ENCODE measurements at regions not wholly inside any gene's neighbourhood (a gene's known extent, or its start where the extent isn't known, plus 50 kb on each side); places are given as distances from the start of the nearest gene placed in this dataset.
"Not testable (repeated sequence)": the region's sequence is repeated elsewhere in the genome, so short reads cannot be mapped to it uniquely, and the experiment has no call there.

GRCh38 chr2:21353879-21354679 is 230.3 kb downstream of the TDRD15 start:
- ATAC-seq: no peak

- no peak for ATAC-seq
Observed at GRCh38 chr2:21356086-21356856, 232.5 kb downstream of the TDRD15 start.

GRCh38 chr2:21356857-21357255 is 233.1 kb downstream of the TDRD15 start:
- no peak for ATAC-seq

GRCh38 chr2:21358976-21359375 is 235.2 kb downstream of the TDRD15 start:
- no peak for ATAC-seq

- ATAC-seq: no peak
Observed at GRCh38 chr2:21361384-21361783, 237.6 kb downstream of the TDRD15 start.

- ATAC-seq: no peak
Observed at GRCh38 chr2:21361957-21362486, 238.3 kb downstream of the TDRD15 start.

GRCh38 chr2:21363364-21363763 is 239.6 kb downstream of the TDRD15 start:
- no peak for ATAC-seq

- ATAC-seq: no peak
Observed at GRCh38 chr2:21367421-21367820, 243.7 kb downstream of the TDRD15 start.

GRCh38 chr2:21369787-21370186 is 246.0 kb downstream of the TDRD15 start:
- ATAC-seq: no peak

GRCh38 chr2:21371499-21372003 is 247.8 kb downstream of the TDRD15 start:
- no peak for ATAC-seq

- no peak for ATAC-seq
Observed at GRCh38 chr2:21372654-21373053, 248.9 kb downstream of the TDRD15 start.

GRCh38 chr2:21376864-21377263 is 253.1 kb downstream of the TDRD15 start:
- no peak for ATAC-seq

- no peak for ATAC-seq
Observed at GRCh38 chr2:21379140-21379539, 255.4 kb downstream of the TDRD15 start.

- ATAC-seq: not testable (repeated sequence)
Observed at GRCh38 chr2:21379668-21380067, 255.9 kb downstream of the TDRD15 start.

GRCh38 chr2:21381421-21381820 is 257.7 kb downstream of the TDRD15 start:
- no peak for ATAC-seq

GRCh38 chr2:21382701-21383520 is 259.1 kb downstream of the TDRD15 start:
- ATAC-seq: no peak

- no peak for ATAC-seq
Observed at GRCh38 chr2:21386666-21387065, 262.9 kb downstream of the TDRD15 start.

GRCh38 chr2:21392649-21393048 is 268.9 kb downstream of the TDRD15 start:
- no peak for ATAC-seq

GRCh38 chr2:21393173-21393572 is 269.4 kb downstream of the TDRD15 start:
- no peak for ATAC-seq

- ATAC-seq: no peak
Observed at GRCh38 chr2:21395366-21395765, 271.6 kb downstream of the TDRD15 start.

- no peak for ATAC-seq
Observed at GRCh38 chr2:21396252-21396651, 272.5 kb downstream of the TDRD15 start.

- ATAC-seq: no peak
Observed at GRCh38 chr2:21401022-21401698, 277.4 kb downstream of the TDRD15 start.

Data from esophagus mucosa (tissue), 1 donor.